H1 (cell line): ENCODE measurements at regions not wholly inside any gene's neighbourhood (a gene's known extent, or its start where the extent isn't known, plus 50 kb on each side); places are given as distances from the start of the nearest gene placed in this dataset.

ENCODE experiments used
- CTCF ChIA-PET: fragments of 300-600 bp; sonication (Branson Sonifier 250); formaldehyde crosslinking; loops from one replicate; lab custom pipeline; 2021; ENCODE audit not compliant: partially characterized antibody; lab: Charles Lee
- POLR2A ChIA-PET: fragments of 300-600 bp; sonication (Branson Sonifier 250); formaldehyde crosslinking; loops from one replicate; lab custom pipeline; 2021; ENCODE audit warnings: inconsistent platforms; ENCODE audit not compliant: partially characterized antibody; lab: Charles Lee
- DNase-seq, 2 experiments: peaks; one replicate each; pipeline versions ENCODE4 v3.0.0 to v3.0.0-alpha.2; 2010 to 2022; ENCODE audit warnings: low spot score in 2 of 2, low read depth in 1 of 2, mixed read lengths in 1 of 2
- FAIRE-seq: peaks from 2 replicates; lab custom pipeline; 2011; peaks lifted over from hg19 to GRCh38; lab: Jason Lieb, UNC
- H2AFZ ChIP-seq: 2 replicates; pipeline ENCODE4 v1.8.1; 2012; ENCODE audit warnings: low read length, inconsistent platforms
- H2AK5ac ChIP-seq: 2 replicates; pipeline ENCODE4 v1.6.1; 2013; ENCODE audit warnings: low read depth, low read length
- H2BK120ac ChIP-seq: replicated peaks from 2 replicates; pipeline ENCODE3; 2013; ENCODE audit warnings: low read depth, low read length, inconsistent platforms
- H2BK12ac ChIP-seq: 2 replicates; pipeline ENCODE4 v1.6.1; 2013; ENCODE audit warnings: low read depth, low read length
- H2BK15ac ChIP-seq: 2 replicates; pipeline ENCODE4 v1.6.1; 2013; ENCODE audit warnings: low read length
- H2BK20ac ChIP-seq: 2 replicates; pipeline ENCODE4 v1.6.1; 2013; ENCODE audit warnings: low read length
- H2BK5ac ChIP-seq: 2 replicates; pipeline ENCODE4 v1.6.1; 2013; ENCODE audit warnings: low read depth, low read length
- H3K14ac ChIP-seq: 2 replicates; pipeline ENCODE4 v1.6.1; 2013; ENCODE audit warnings: inconsistent platforms; ENCODE audit not compliant: insufficient read length
- H3K18ac ChIP-seq: 2 replicates; pipeline ENCODE4 v1.6.1; 2013; ENCODE audit warnings: low read length; ENCODE audit errors: extremely low read depth
- H3K23ac ChIP-seq: 2 replicates; pipeline ENCODE4 v1.6.1; 2013; ENCODE audit warnings: inconsistent platforms; ENCODE audit not compliant: insufficient read length
- H3K23me2 ChIP-seq: 2 replicates; pipeline ENCODE4 v1.6.1; 2013; ENCODE audit warnings: low read depth, low read length
- H3K27ac ChIP-seq: 2 replicates; pipeline ENCODE4 v1.6.1; 2011; ENCODE audit warnings: low read depth, low read length, inconsistent platforms
- H3K27me3 ChIP-seq, 4 experiments: replicated peaks in 1 of 4; 1 replicate in 1 of 4; 2 replicates in 3 of 4; pipeline versions ENCODE4 v1.6.1 to v1.8.1; 2011 to 2013; ENCODE audit warnings: low read length in 3 of 4, mild to moderate bottlenecking in 3 of 4, inconsistent platforms in 2 of 4, mixed read lengths in 2 of 4, moderate library complexity in 1 of 4; ENCODE audit not compliant: control insufficient read depth in 3 of 4, insufficient read depth in 3 of 4; ENCODE audit errors: extremely low read depth in 1 of 4
- H3K36me3 ChIP-seq, 4 experiments: 2 replicates each; pipeline versions ENCODE4 v1.6.1 to v1.8.1; 2011 to 2013; ENCODE audit warnings: mild to moderate bottlenecking in 4 of 4, low read length in 3 of 4, moderate library complexity in 2 of 4, control low read depth in 1 of 4, inconsistent platforms in 1 of 4; ENCODE audit not compliant: insufficient read depth in 4 of 4, control insufficient read depth in 2 of 4
- H3K4ac ChIP-seq: replicated peaks from 2 replicates; pipeline ENCODE3; 2013; ENCODE audit warnings: low read length, low read depth, mixed read lengths, inconsistent platforms; ENCODE audit not compliant: insufficient read length
- H3K4me1 ChIP-seq, 4 experiments: replicated peaks in 1 of 4; 1 replicate in 1 of 4; 2 replicates in 3 of 4; pipeline versions ENCODE4 v1.6.1 to v1.8.1; 2011 to 2013; ENCODE audit warnings: low read length in 3 of 4, inconsistent platforms in 2 of 4, mixed read lengths in 1 of 4; ENCODE audit not compliant: insufficient read depth in 4 of 4, control insufficient read depth in 3 of 4
- H3K4me2 ChIP-seq, 2 experiments: 2 replicates each; pipeline versions ENCODE4 v1.6.1 to v1.8.1; 2011 to 2013; ENCODE audit warnings: low read depth in 2 of 2, low read length in 2 of 2, control low read depth in 1 of 2, inconsistent platforms in 1 of 2, mild to moderate bottlenecking in 1 of 2; ENCODE audit not compliant: insufficient read depth in 1 of 2
- H3K4me3 ChIP-seq, 4 experiments: fragments of 200-600, 300-600 bp in 1 of 4; sonication (generic), shearing (Covaris generic), sonication (Bioruptor Twin) in 1 of 4; 2 replicates each; pipeline versions ENCODE4 v1.5.1 to v1.8.1; 2011 to 2016; ENCODE audit warnings: low read length in 4 of 4, low read depth in 3 of 4, control low read depth in 2 of 4, inconsistent platforms in 2 of 4, mild to moderate bottlenecking in 2 of 4, mixed read lengths in 1 of 4, moderate library complexity in 1 of 4; ENCODE audit not compliant: insufficient read depth in 2 of 4; ENCODE audit errors: extremely low read depth in 1 of 4
- H3K56ac ChIP-seq: replicated peaks from 2 replicates; pipeline ENCODE3; 2013; ENCODE audit warnings: low read depth, mild to moderate bottlenecking, mixed read lengths, low read length, inconsistent platforms; ENCODE audit not compliant: insufficient read length
- H3K79me1 ChIP-seq: 2 replicates; pipeline ENCODE4 v1.6.1; 2013; ENCODE audit warnings: low read depth, low read length, control low read depth
- H3K79me2 ChIP-seq, 2 experiments: 2 replicates each; pipeline versions ENCODE4 v1.6.1 to v1.8.1; 2012 to 2013; ENCODE audit warnings: low read length in 2 of 2, mild to moderate bottlenecking in 2 of 2, inconsistent platforms in 1 of 2; ENCODE audit not compliant: insufficient read depth in 2 of 2, control insufficient read depth in 1 of 2
- H3K9ac ChIP-seq, 4 experiments: replicated peaks in 1 of 4; 1 replicate in 1 of 4; 2 replicates in 3 of 4; pipeline versions ENCODE4 v1.6.1 to v1.8.1; 2011 to 2013; ENCODE audit warnings: low read depth in 3 of 4, low read length in 3 of 4, control low read depth in 2 of 4, mild to moderate bottlenecking in 2 of 4, moderate library complexity in 2 of 4, inconsistent platforms in 1 of 4; ENCODE audit errors: extremely low read depth in 1 of 4
- H3K9me3 ChIP-seq, 2 experiments: 2 replicates each; pipeline versions ENCODE4 v1.6.1 to v1.8.1; 2012 to 2013; ENCODE audit warnings: mild to moderate bottlenecking in 2 of 2, moderate library complexity in 2 of 2, control low read depth in 1 of 2, inconsistent platforms in 1 of 2, low read depth in 1 of 2, low read length in 1 of 2, mixed read lengths in 1 of 2; ENCODE audit not compliant: insufficient read depth in 2 of 2
- H4K20me1 ChIP-seq, 2 experiments: replicated peaks in 1 of 2; 2 replicates each; pipeline versions ENCODE3 to v1.8.1; 2011 to 2013; ENCODE audit warnings: inconsistent platforms in 2 of 2, low read length in 2 of 2, mild to moderate bottlenecking in 1 of 2; ENCODE audit not compliant: insufficient read depth in 2 of 2, control insufficient read depth in 1 of 2
- H4K5ac ChIP-seq: 2 replicates; pipeline ENCODE4 v1.6.1; 2013; ENCODE audit warnings: low read length, low read depth, mixed read lengths, inconsistent platforms; ENCODE audit not compliant: insufficient read length
- H4K8ac ChIP-seq: 2 replicates; pipeline ENCODE4 v1.8.0; 2013; ENCODE audit warnings: mild to moderate bottlenecking, moderate library complexity, low read length, inconsistent platforms; ENCODE audit not compliant: insufficient read depth; ENCODE audit errors: extremely low read depth
- H4K91ac ChIP-seq: replicated peaks from 2 replicates; pipeline ENCODE3; 2013; ENCODE audit warnings: low read length, mixed read lengths, inconsistent platforms; ENCODE audit not compliant: insufficient read length
- ATF2 ChIP-seq: IDR thresholded peaks from 2 replicates; pipeline ENCODE4 v1.6.1; 2012; ENCODE audit warnings: low read length, inconsistent platforms
- ATF3 ChIP-seq: IDR thresholded peaks from 2 replicates; pipeline ENCODE4 v1.6.1; 2011; ENCODE audit warnings: low read depth, mild to moderate bottlenecking, low read length; ENCODE audit not compliant: insufficient read depth
- BACH1 ChIP-seq: IDR thresholded peaks from 2 replicates; pipeline ENCODE4 v1.6.1; 2012; ENCODE audit warnings: low read length, improper control_type of control experiment
- BCL11A ChIP-seq, 2 experiments: IDR thresholded peaks; one replicate each; pipeline ENCODE4 v1.6.1; 2011; ENCODE audit warnings: low read depth in 2 of 2, low read length in 2 of 2, mild to moderate bottlenecking in 2 of 2
- EP300 ChIP-seq, 2 experiments: IDR thresholded peaks; 1 replicate in 1 of 2; 2 replicates in 1 of 2; pipeline ENCODE4 v1.6.1; 2011 to 2012; ENCODE audit warnings: low read depth in 2 of 2, low read length in 2 of 2, mild to moderate bottlenecking in 2 of 2, borderline replicate concordance in 1 of 2, inconsistent platforms in 1 of 2, moderate library complexity in 1 of 2
- HDAC6 ChIP-seq: IDR thresholded peaks from one replicate; pipeline ENCODE4 v1.7.1; 2012; ENCODE audit warnings: low read depth, mild to moderate bottlenecking, inconsistent platforms, low read length, moderate library complexity
- JUND ChIP-seq: IDR thresholded peaks from 2 replicates; pipeline ENCODE4 v1.6.1; 2011; ENCODE audit warnings: mild to moderate bottlenecking, improper control_type of control experiment, low read length
- KDM5A ChIP-seq: fragments of 200-600 bp; IDR thresholded peaks from 2 replicates; pipeline ENCODE4 v1.7.1; 2012; ENCODE audit warnings: mild to moderate bottlenecking, low read length, inconsistent platforms, mixed read lengths
- MAFK ChIP-seq: IDR thresholded peaks from 2 replicates; pipeline ENCODE4 v1.6.1; 2012; ENCODE audit warnings: low read depth, mild to moderate bottlenecking, improper control_type of control experiment, low read length
- RXRA ChIP-seq: IDR thresholded peaks from 2 replicates; pipeline ENCODE4 v1.6.1; 2011; ENCODE audit warnings: low read depth, mild to moderate bottlenecking, low read length, moderate library complexity; ENCODE audit not compliant: insufficient read depth
- SUZ12 ChIP-seq: fragments of 200-600 bp; sonication (generic); IDR thresholded peaks from 2 replicates; pipeline ENCODE4 v1.6.1; 2012; ENCODE audit warnings: mild to moderate bottlenecking, inconsistent platforms, low read length, moderate library complexity, mixed read lengths
- TCF12 ChIP-seq: IDR thresholded peaks from 2 replicates; pipeline ENCODE4 v1.6.1; 2011; ENCODE audit warnings: low read depth, mild to moderate bottlenecking, low read length
- YY1 ChIP-seq: IDR thresholded peaks from 2 replicates; pipeline ENCODE4 v1.6.1; 2011; ENCODE audit warnings: low read depth, mild to moderate bottlenecking, low read length

- Histone ChIP-seq H2BK120ac (no peak overlapping the region), H3K9me3 (peaks cover 0 to 3% of the 10 kb centered on the region in 2 experiments; a peak in 1 of 4 replicates), H4K8ac (no peak overlapping the region), H3K14ac (no peak overlapping the region), H2AK5ac (no peak overlapping the region), H3K27ac (no peak overlapping the region), H4K5ac (no peak overlapping the region), H3K4me2 (no peak overlapping the region), H2BK15ac (no peak overlapping the region), H3K4me1 (peaks cover 0 to 6% (median 1%) of the 10 kb centered on the region in 4 experiments; a peak in 3 of 7 replicates), H3K79me1 (0 out of 2 replicates have a peak, but pooled peaks cover 2% of the 10 kb centered on the region), H3K36me3 (no peaks in the 10 kb centered on the region), H2BK12ac (no peak overlapping the region), H3K56ac (no peak overlapping the region), H3K18ac (no peak overlapping the region), H3K79me2 (no peaks in the 10 kb centered on the region), H2AFZ (no peak overlapping the region), H2BK20ac (no peak overlapping the region), H3K9ac (no peak overlapping the region), H3K4me3 (no peak overlapping the region), H3K27me3 (no peaks in the 10 kb centered on the region), H3K23ac (no peak overlapping the region), H2BK5ac (no peak overlapping the region), H4K20me1 (no peaks in the 10 kb centered on the region), H3K23me2 (no peaks in the 10 kb centered on the region), H3K4ac (no peak overlapping the region), H4K91ac (no peak overlapping the region)
- POLR2A ChIA-PET: interaction anchor here (1.4 kb wide), 1 partner anchor 15 kb away, joined by 7 read pairs; no protein-coding TSS in a partner anchor
- FAIRE-seq: no peak
- CTCF ChIA-PET: interaction anchor here (0.6 to 2.9 kb wide), 12 partner anchors 10 to 204 kb away, joined by 3 to 12 read pairs (median 4); no protein-coding TSS in a partner anchor
- no peak for DNase-seq
- no peak for TF ChIP-seq SUZ12
- TF ChIP-seq ATF3: no peak
- no peak for TF ChIP-seq EP300 (IDR thresholded peaks at IDR 0.05; ENCODE audit: borderline replicate concordance in 1 of 2, low read depth in 2 of 2, low read length in 2 of 2)
- no peak for TF ChIP-seq MAFK
- TF ChIP-seq HDAC6: no peak
- no peak for TF ChIP-seq YY1
- no peak for TF ChIP-seq BACH1
- TF ChIP-seq KDM5A: no peak
- no peak for TF ChIP-seq TCF12
- no peak for TF ChIP-seq RXRA
- no peak for TF ChIP-seq JUND
- TF ChIP-seq ATF2: no peak
- TF ChIP-seq BCL11A (IDR thresholded peaks at IDR 0.05; ENCODE audit: low read depth in 2 of 2, low read length in 2 of 2): no peak
These were observed 68.7 kb upstream of the WIPF1 start for GRCh38 chr2:174666312-174666711.
